Panc1 (cell line): ENCODE measurements at regions not wholly inside any gene's neighbourhood (a gene's known extent, or its start where the extent isn't known, plus 50 kb on each side); places are given as distances from the start of the nearest gene placed in this dataset.

ENCODE experiments used
- ATAC-seq: fragments of 200-7000 bp; cut with Tn5 transposase; 2 replicates; pipeline ENCODE4 v1.9.1; 2020; ENCODE audit warnings: mild to moderate bottlenecking, moderate library complexity
- BruUV-seq: library from RNA; stranded (reverse); fragments of 400-500 nt; replicated peaks from 2 replicates; lab custom pipeline; 2021; lab: Mats Ljungman, UMichigan
- CTCF ChIA-PET: fragments of 300-600 bp; sonication (Branson Sonifier 250); formaldehyde crosslinking; loops from one replicate; lab custom pipeline; 2022; ENCODE audit warnings: antibody characterized with exemption; lab: Charles Lee
- POLR2A ChIA-PET: fragments of 300-600 bp; sonication (Branson Sonifier 250); formaldehyde crosslinking; loops from one replicate; lab custom pipeline; 2022; ENCODE audit warnings: antibody characterized with exemption; lab: Charles Lee
- DNase-seq: peaks from one replicate; pipeline ENCODE4 v3.0.0-alpha.2; 2010; ENCODE audit warnings: low read depth, low spot score
- H3K27ac ChIP-seq: 2 replicates; pipeline ENCODE4 v1.5.1; 2011; ENCODE audit warnings: mild to moderate bottlenecking, low read length, inconsistent platforms
- H3K27me3 ChIP-seq: fragments of 200-500 bp; sonication (Bioruptor generic); 2 replicates; pipeline ENCODE4 v1.6.0; 2014; ENCODE audit warnings: low read length, inconsistent platforms; ENCODE audit not compliant: control insufficient read depth, insufficient read depth
- H3K36me3 ChIP-seq: fragments of 200-500 bp; sonication (Bioruptor generic); 2 replicates; pipeline ENCODE4 v1.5.1; 2014; ENCODE audit warnings: inconsistent platforms, mild to moderate bottlenecking, low read length, moderate library complexity; ENCODE audit not compliant: control insufficient read depth, insufficient read depth
- H3K4me1 ChIP-seq: 2 replicates; pipeline ENCODE4 v1.5.1; 2011; ENCODE audit warnings: inconsistent platforms, mild to moderate bottlenecking, low read length, moderate library complexity; ENCODE audit not compliant: control insufficient read depth, insufficient read depth
- H3K4me3 ChIP-seq, 2 experiments: 2 replicates each; pipeline ENCODE4 v1.5.1; 2011 to 2012; ENCODE audit warnings: low read depth in 2 of 2, low read length in 2 of 2, mild to moderate bottlenecking in 2 of 2, inconsistent platforms in 1 of 2, moderate library complexity in 1 of 2
- H3K9me3 ChIP-seq: fragments of 200-500 bp; sonication (Bioruptor generic); 2 replicates; pipeline ENCODE4 v1.5.1; 2014; ENCODE audit warnings: low read depth, mild to moderate bottlenecking, inconsistent platforms, low read length, moderate library complexity; ENCODE audit not compliant: control insufficient read depth, insufficient read depth
- POLR2AphosphoS5 ChIP-seq: IDR thresholded peaks from 2 replicates; pipeline ENCODE4 v1.6.1; 2012; ENCODE audit warnings: mild to moderate bottlenecking, low read depth, low read length, moderate library complexity
- REST ChIP-seq, 2 experiments: IDR thresholded peaks; 2 replicates each; pipeline ENCODE4 v1.6.1; 2011 to 2012; ENCODE audit warnings: low read depth in 2 of 2, control low read depth in 1 of 2, low read length in 1 of 2, mild to moderate bottlenecking in 1 of 2, moderate library complexity in 1 of 2; ENCODE audit not compliant: insufficient read depth in 1 of 2
- SIN3A ChIP-seq: IDR thresholded peaks from 2 replicates; pipeline ENCODE4 v1.6.1; 2012; ENCODE audit warnings: low read depth, mild to moderate bottlenecking, low read length, moderate library complexity, borderline replicate concordance; ENCODE audit not compliant: insufficient read depth
- TCF7L2 ChIP-seq: IDR thresholded peaks from 2 replicates; pipeline ENCODE4 v1.6.1; 2011; ENCODE audit warnings: mild to moderate bottlenecking, low read depth, low read length, inconsistent platforms
- in situ Hi-C: cut with HindIII; loops from 2 replicates; pipeline ENCODE4 v1.10.0; 2016; ENCODE audit warnings: low sequenced_read_pairs, low pct_unique_long_range_greater_than_20kb
- intact Hi-C: fragments of 100-400 bp; cut with micrococcal nuclease; formaldehyde crosslinking; loops from one replicate; pipeline ENCODE4 v1.10.0; 2022; ENCODE audit not compliant: unreplicated experiment
- TF ChIP-seq, protein P1 (sequence below): fragments of 450-650 bp; IDR thresholded peaks from 2 replicates; pipeline ENCODE4 v1.5.1; 2017; ENCODE audit warnings: mild to moderate bottlenecking

DNA sequence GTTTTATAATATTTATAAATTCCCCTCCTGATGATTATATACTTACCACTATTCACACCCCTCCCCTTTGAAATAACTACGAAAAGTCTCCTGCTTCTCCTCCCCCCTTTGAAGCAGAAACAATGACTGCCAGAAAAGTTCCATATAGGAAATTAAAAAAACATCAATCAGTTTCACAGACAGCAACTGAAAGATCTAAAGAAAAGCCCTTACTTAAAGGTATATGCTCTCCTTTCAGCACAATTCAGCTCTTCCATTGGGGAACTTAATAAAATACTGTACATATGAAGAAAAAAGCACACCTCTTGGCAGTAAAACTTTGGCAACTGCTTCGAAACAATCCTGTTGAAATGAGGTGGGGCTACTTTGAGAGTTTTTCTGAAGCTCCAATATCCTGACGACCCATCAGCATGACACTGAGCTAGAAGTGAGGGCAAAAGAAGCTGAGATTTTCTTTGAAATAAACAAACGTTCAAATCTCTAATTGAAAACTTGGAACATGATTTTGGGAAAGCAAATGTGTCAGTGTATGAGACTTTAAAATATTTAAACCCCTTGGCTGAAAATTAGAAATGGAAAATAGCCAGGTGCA lies 147.6 kb upstream of the RXFP2 start:
- ATAC-seq (no peak), DNase-seq (no peak)
- Histone ChIP-seq H3K36me3 (no peaks in the 10 kb centered on the region), H3K9me3 (no peaks in the 10 kb centered on the region), H3K4me1 (no peaks in the 10 kb centered on the region), H3K27ac (no peak overlapping the region), H3K27me3 (no peaks in the 10 kb centered on the region), H3K4me3 (no peak overlapping the region)
- intact Hi-C loops (no loop called here), in situ Hi-C loops (no loop called here)
- POLR2A ChIA-PET: no interaction called here
- TF ChIP-seq, protein P1, sequence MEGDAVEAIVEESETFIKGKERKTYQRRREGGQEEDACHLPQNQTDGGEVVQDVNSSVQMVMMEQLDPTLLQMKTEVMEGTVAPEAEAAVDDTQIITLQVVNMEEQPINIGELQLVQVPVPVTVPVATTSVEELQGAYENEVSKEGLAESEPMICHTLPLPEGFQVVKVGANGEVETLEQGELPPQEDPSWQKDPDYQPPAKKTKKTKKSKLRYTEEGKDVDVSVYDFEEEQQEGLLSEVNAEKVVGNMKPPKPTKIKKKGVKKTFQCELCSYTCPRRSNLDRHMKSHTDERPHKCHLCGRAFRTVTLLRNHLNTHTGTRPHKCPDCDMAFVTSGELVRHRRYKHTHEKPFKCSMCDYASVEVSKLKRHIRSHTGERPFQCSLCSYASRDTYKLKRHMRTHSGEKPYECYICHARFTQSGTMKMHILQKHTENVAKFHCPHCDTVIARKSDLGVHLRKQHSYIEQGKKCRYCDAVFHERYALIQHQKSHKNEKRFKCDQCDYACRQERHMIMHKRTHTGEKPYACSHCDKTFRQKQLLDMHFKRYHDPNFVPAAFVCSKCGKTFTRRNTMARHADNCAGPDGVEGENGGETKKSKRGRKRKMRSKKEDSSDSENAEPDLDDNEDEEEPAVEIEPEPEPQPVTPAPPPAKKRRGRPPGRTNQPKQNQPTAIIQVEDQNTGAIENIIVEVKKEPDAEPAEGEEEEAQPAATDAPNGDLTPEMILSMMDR: no peak
- TF ChIP-seq SIN3A (no peak), POLR2AphosphoS5 (no peak), REST (IDR thresholded peaks at IDR 0.05; ENCODE audit: insufficient read depth in 1 of 2, low read depth in 2 of 2, low read length in 1 of 2) (no peak), TCF7L2 (no peak)
- BruUV-seq: no TSS peak
- CTCF ChIA-PET: no interaction called here

- no peaks in the 10 kb centered on the region for H3K4me1 ChIP-seq
- ATAC-seq: no peak
- no peak overlapping the region for H3K4me3 ChIP-seq
- intact Hi-C loops: no loop called here
- no peaks in the 10 kb centered on the region for H3K36me3 ChIP-seq
- ChIA-PET CTCF (no interaction called here), POLR2A (no interaction called here)
- no TSS peak for BruUV-seq
- H3K9me3 ChIP-seq: no peaks in the 10 kb centered on the region
- no peak overlapping the region for H3K27ac ChIP-seq
- in situ Hi-C loops: no loop called here
- TF ChIP-seq, protein P1: no peak
- no peak for TF ChIP-seq TCF7L2
- no peak for TF ChIP-seq POLR2AphosphoS5
- TF ChIP-seq REST (IDR thresholded peaks at IDR 0.05; ENCODE audit: insufficient read depth in 1 of 2, low read depth in 2 of 2, low read length in 1 of 2): no peak
- no peak for TF ChIP-seq SIN3A
- DNase-seq: no peak
- no peaks in the 10 kb centered on the region for H3K27me3 ChIP-seq
These were observed 145.3 kb upstream of the RXFP2 start for GRCh38 chr13:31594056-31594455.
